MM.1S (cell line): ENCODE measurements at regions not wholly inside any gene's neighbourhood (a gene's known extent, or its start where the extent isn't known, plus 50 kb on each side); places are given as distances from the start of the nearest gene placed in this dataset.

ENCODE experiments used
- DNase-seq: peaks from one replicate; pipeline ENCODE4 v3.0.0-alpha.2; 2015
- H2AFZ ChIP-seq: fragments of 300-600 bp; sonication (generic); 2 replicates; pipeline ENCODE4 v1.6.0; 2016; ENCODE audit warnings: antibody characterized with exemption, low read length
- H3F3A ChIP-seq: fragments of 300-600 bp; sonication (generic); 2 replicates; pipeline ENCODE4 v1.6.1; 2016; ENCODE audit warnings: mild to moderate bottlenecking, antibody characterized with exemption, low read length, moderate library complexity, mixed read lengths; ENCODE audit not compliant: insufficient read depth
- H3K27ac ChIP-seq: fragments of 300-600 bp; sonication (generic); 2 replicates; pipeline ENCODE4 v1.5.1; 2016; ENCODE audit warnings: mild to moderate bottlenecking, low read length
- H3K27me3 ChIP-seq: fragments of 300-600 bp; sonication (generic); replicated peaks from 2 replicates; pipeline ENCODE4 v1.6.0; 2016; ENCODE audit warnings: low read length; ENCODE audit not compliant: insufficient read depth
- H3K36me3 ChIP-seq: fragments of 300-600 bp; sonication (generic); replicated peaks from 2 replicates; pipeline ENCODE4 v1.6.1; 2016; ENCODE audit warnings: mild to moderate bottlenecking, low read length, mixed read lengths; ENCODE audit not compliant: insufficient read depth
- H3K4me1 ChIP-seq: fragments of 300-600 bp; sonication (generic); 2 replicates; pipeline ENCODE4 v1.6.1; 2016; ENCODE audit warnings: low read length, mixed read lengths
- H3K4me2 ChIP-seq: fragments of 300-600 bp; sonication (generic); 2 replicates; pipeline ENCODE4 v1.6.0; 2016; ENCODE audit warnings: low read depth, low read length
- H3K4me3 ChIP-seq: fragments of 300-600 bp; sonication (generic); 2 replicates; pipeline ENCODE4 v1.5.1; 2016; ENCODE audit warnings: low read length, mixed read lengths
- H3K79me2 ChIP-seq: fragments of 300-600 bp; sonication (generic); 2 replicates; pipeline ENCODE4 v1.6.1; 2016; ENCODE audit warnings: mixed run types, low read length, mixed read lengths
- H3K9ac ChIP-seq: fragments of 300-600 bp; sonication (generic); 2 replicates; pipeline ENCODE4 v1.6.1; 2016; ENCODE audit warnings: low read length, mixed read lengths
- H3K9me2 ChIP-seq: fragments of 300-600 bp; sonication (generic); replicated peaks from 2 replicates; pipeline ENCODE4 v1.6.1; 2016; ENCODE audit warnings: mild to moderate bottlenecking, low read length, mixed read lengths; ENCODE audit not compliant: insufficient read depth
- H3K9me3 ChIP-seq: fragments of 300-600 bp; sonication (generic); replicated peaks from 2 replicates; pipeline ENCODE4 v1.6.1; 2016; ENCODE audit warnings: mild to moderate bottlenecking, low read length, mixed read lengths; ENCODE audit not compliant: insufficient read depth
- H4K20me1 ChIP-seq: fragments of 300-600 bp; sonication (generic); 2 replicates; pipeline ENCODE4 v1.6.1; 2016; ENCODE audit warnings: mild to moderate bottlenecking, low read length, moderate library complexity, mixed read lengths; ENCODE audit not compliant: insufficient read depth
- EZH2 ChIP-seq: fragments of 300-600 bp; sonication (generic); optimal IDR thresholded peaks from 2 replicates; pipeline ENCODE3; 2017; ENCODE audit warnings: low read depth, mild to moderate bottlenecking, antibody characterized with exemption, low read length, mixed read lengths
- EZH2phosphoT487 ChIP-seq: fragments of 300-600 bp; sonication (generic); IDR thresholded peaks from 2 replicates; pipeline ENCODE4 v1.6.1; 2018; ENCODE audit warnings: antibody characterized with exemption, low read length
- TF ChIP-seq, protein P1 (sequence below): fragments of 300-600 bp; sonication (generic); IDR thresholded peaks from 2 replicates; pipeline ENCODE4 v1.5.1; 2016; ENCODE audit warnings: antibody characterized with exemption, low read length, mixed read lengths

DNA sequence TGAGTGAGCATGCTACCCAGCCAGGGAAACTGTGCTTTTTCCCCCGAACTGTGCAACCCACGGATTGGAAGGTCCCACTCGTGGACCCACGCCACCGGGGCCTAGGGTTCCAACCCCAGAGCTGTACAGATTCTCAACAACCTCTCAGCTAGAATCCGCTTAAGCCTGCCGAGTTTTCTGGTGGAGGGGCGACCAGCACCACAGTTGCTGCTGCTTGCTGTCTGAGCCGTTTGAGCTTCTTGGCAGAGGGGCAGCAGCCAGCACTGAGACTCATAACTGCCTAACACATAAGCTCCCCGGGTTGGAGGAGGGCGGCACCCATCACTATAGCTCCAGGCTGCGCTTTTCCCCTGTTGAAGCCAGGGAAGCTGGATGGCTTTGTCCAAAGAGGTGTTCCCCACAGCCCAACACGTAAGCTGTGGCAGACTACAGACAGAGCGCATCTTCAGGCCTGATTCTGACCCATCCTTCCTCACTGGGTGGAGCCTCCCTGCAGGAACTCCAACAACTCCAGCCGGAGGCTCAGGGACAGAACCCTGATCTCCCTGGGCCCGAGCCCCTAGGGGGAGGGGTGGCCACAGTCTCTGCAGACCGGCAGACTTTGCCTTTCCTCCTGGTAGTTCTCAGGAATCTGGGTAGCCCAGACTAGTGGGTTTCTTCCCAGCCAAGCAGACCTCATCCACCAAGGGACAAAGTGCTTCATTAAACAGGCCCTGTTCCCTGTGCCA, 871.6 kb downstream of the SLITRK6 start:
- Histone ChIP-seq H3K36me3 (no peaks in the 10 kb centered on the region), H3K27ac (no peak overlapping the region), H3K4me3 (no peak overlapping the region), H3K27me3 (no peaks in the 10 kb centered on the region), H3K79me2 (no peaks in the 10 kb centered on the region), H3K9me2 (no peaks in the 10 kb centered on the region), H3F3A (no peaks in the 10 kb centered on the region), H3K9me3 (no peaks in the 10 kb centered on the region), H3K9ac (no peak overlapping the region), H2AFZ (no peak overlapping the region), H4K20me1 (no peaks in the 10 kb centered on the region), H3K4me1 (no peaks in the 10 kb centered on the region), H3K4me2 (no peak overlapping the region)
- no peak for DNase-seq
- TF ChIP-seq EZH2phosphoT487 (no peak), EZH2 (no peak)
- TF ChIP-seq, protein P1, sequence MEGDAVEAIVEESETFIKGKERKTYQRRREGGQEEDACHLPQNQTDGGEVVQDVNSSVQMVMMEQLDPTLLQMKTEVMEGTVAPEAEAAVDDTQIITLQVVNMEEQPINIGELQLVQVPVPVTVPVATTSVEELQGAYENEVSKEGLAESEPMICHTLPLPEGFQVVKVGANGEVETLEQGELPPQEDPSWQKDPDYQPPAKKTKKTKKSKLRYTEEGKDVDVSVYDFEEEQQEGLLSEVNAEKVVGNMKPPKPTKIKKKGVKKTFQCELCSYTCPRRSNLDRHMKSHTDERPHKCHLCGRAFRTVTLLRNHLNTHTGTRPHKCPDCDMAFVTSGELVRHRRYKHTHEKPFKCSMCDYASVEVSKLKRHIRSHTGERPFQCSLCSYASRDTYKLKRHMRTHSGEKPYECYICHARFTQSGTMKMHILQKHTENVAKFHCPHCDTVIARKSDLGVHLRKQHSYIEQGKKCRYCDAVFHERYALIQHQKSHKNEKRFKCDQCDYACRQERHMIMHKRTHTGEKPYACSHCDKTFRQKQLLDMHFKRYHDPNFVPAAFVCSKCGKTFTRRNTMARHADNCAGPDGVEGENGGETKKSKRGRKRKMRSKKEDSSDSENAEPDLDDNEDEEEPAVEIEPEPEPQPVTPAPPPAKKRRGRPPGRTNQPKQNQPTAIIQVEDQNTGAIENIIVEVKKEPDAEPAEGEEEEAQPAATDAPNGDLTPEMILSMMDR = no peak

DNA sequence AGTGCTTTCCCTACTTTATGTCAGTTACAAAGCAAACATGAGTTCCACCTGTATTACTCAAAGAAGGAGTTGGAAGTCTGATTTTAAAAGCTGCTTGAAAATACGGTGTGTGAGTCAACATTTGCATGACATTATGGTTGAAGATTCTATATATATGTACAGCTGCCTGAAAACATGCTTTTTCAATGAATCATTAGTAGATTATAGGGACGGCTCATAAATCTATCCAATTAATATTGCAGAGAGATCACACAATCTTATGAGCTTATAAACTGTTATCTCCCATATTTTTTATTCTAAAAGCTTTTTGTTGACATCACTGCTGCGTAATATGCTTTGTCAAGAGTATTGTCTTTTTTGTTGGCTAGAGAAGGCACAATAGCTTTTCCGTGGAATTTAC, 873.8 kb downstream of the SLITRK6 start:
- Histone ChIP-seq H3K4me1 (no peaks in the 10 kb centered on the region), H3K4me2 (no peak overlapping the region), H3K36me3 (no peaks in the 10 kb centered on the region), H3K9me3 (no peaks in the 10 kb centered on the region), H3K9ac (no peak overlapping the region), H3K27ac (no peak overlapping the region), H4K20me1 (no peaks in the 10 kb centered on the region), H3K79me2 (no peaks in the 10 kb centered on the region), H3F3A (no peaks in the 10 kb centered on the region), H3K9me2 (no peaks in the 10 kb centered on the region), H2AFZ (no peak overlapping the region), H3K27me3 (no peaks in the 10 kb centered on the region), H3K4me3 (no peak overlapping the region)
- TF ChIP-seq EZH2 (no peak), EZH2phosphoT487 (no peak)
- TF ChIP-seq, protein P1 = no peak
- no peak for DNase-seq

DNA sequence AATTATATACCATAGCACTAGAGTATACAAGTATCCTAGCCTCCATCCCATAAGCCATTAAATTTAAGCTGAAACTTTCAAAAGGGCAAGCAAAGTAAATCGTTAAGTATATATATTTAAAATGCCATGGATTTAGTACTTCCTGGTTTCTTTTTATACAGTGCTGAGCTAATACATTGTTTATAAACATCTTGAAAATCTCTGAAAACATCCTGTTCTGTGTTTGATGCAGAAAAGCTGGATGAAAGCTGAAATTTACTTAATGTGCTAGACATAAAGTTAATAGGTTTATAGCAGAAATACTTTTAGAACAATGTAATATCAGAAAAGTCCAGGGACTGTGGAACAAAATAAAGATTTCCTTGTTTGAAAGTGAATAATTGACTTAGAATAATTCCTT, 875.4 kb downstream of the SLITRK6 start:
- Histone ChIP-seq H4K20me1 (no peaks in the 10 kb centered on the region), H3K4me1 (no peaks in the 10 kb centered on the region), H3F3A (no peaks in the 10 kb centered on the region), H3K9me2 (no peaks in the 10 kb centered on the region), H3K4me3 (no peak overlapping the region), H3K79me2 (no peaks in the 10 kb centered on the region), H3K36me3 (no peaks in the 10 kb centered on the region), H3K27ac (no peak overlapping the region), H3K9me3 (no peaks in the 10 kb centered on the region), H3K27me3 (no peaks in the 10 kb centered on the region), H3K4me2 (no peak overlapping the region), H3K9ac (no peak overlapping the region), H2AFZ (no peak overlapping the region)
- no peak for DNase-seq
- TF ChIP-seq EZH2phosphoT487 (no peak), EZH2 (no peak)
- TF ChIP-seq, protein P1 = no peak
